SU-DHL-6 (cell line): ENCODE measurements at regions not wholly inside any gene's neighbourhood (a gene's known extent, or its start where the extent isn't known, plus 50 kb on each side); places are given as distances from the start of the nearest gene placed in this dataset.

ENCODE experiments used
- H2AFZ ChIP-seq: fragments of 200-600 bp; sonication (generic); 2 replicates; pipeline ENCODE4 v1.6.1; 2014; ENCODE audit warnings: low read depth, mild to moderate bottlenecking, moderate library complexity, mixed read lengths, antibody characterized with exemption, low read length; ENCODE audit not compliant: severe bottlenecking
- H3F3A ChIP-seq: fragments of 200-600 bp; shearing (Covaris generic); 2 replicates; pipeline ENCODE4 v1.6.0; 2016; ENCODE audit warnings: antibody characterized with exemption, mild to moderate bottlenecking; ENCODE audit not compliant: insufficient read depth
- H3K27ac ChIP-seq: fragments of 200-600 bp; sonication (generic); 2 replicates; pipeline ENCODE4 v1.5.1; 2016; ENCODE audit warnings: low read depth, mild to moderate bottlenecking, low read length, moderate library complexity, mixed read lengths
- H3K27me3 ChIP-seq: fragments of 200-600 bp; sonication (generic), shearing (Covaris generic); 2 replicates; pipeline ENCODE4 v1.6.0; 2014; ENCODE audit warnings: mild to moderate bottlenecking, low read length
- H3K36me3 ChIP-seq: fragments of 200-600 bp; sonication (generic); 2 replicates; pipeline ENCODE4 v1.6.1; 2014; ENCODE audit warnings: mild to moderate bottlenecking, low read length, mixed read lengths
- H3K4me2 ChIP-seq: fragments of 300-600, 200-600 bp; shearing (Covaris generic), sonication (generic); 2 replicates; pipeline ENCODE4 v1.6.0; 2014; ENCODE audit warnings: low read length, low read depth, mild to moderate bottlenecking; ENCODE audit not compliant: poor library complexity, severe bottlenecking
- H3K4me3 ChIP-seq: fragments of 200-600 bp; sonication (generic); 2 replicates; pipeline ENCODE4 v1.5.1; 2014; ENCODE audit warnings: antibody characterized with exemption, low read length, mild to moderate bottlenecking, mixed read lengths; ENCODE audit not compliant: insufficient read depth, poor library complexity, severe bottlenecking
- H3K79me2 ChIP-seq: fragments of 200-600 bp; sonication (generic); 2 replicates; pipeline ENCODE4 v1.6.1; 2014; ENCODE audit warnings: mild to moderate bottlenecking, low read length, moderate library complexity; ENCODE audit not compliant: insufficient read depth
- H3K9ac ChIP-seq: fragments of 200-600 bp; sonication (generic); 2 replicates; pipeline ENCODE4 v1.7.0; 2014; ENCODE audit warnings: mild to moderate bottlenecking, low read length
- H3K9me2 ChIP-seq: fragments of 200-600 bp; sonication (generic); replicated peaks from 2 replicates; pipeline ENCODE4 v1.6.1; 2014; ENCODE audit warnings: low read length; ENCODE audit not compliant: insufficient read depth
- H3K9me3 ChIP-seq: fragments of 200-600 bp; sonication (generic); 2 replicates; pipeline ENCODE4 v1.6.1; 2014; ENCODE audit warnings: low read length, mixed read lengths; ENCODE audit not compliant: insufficient read depth
- H4K20me1 ChIP-seq: fragments of 200-600 bp; sonication (generic); 2 replicates; pipeline ENCODE4 v1.6.1; 2014; ENCODE audit warnings: low read depth, mild to moderate bottlenecking, antibody characterized with exemption, low read length, moderate library complexity, mixed read lengths
- EZH2phosphoT487 ChIP-seq: fragments of 200-600 bp; sonication (generic), shearing (Covaris generic); conservative IDR thresholded peaks from 2 replicates; pipeline ENCODE4 v1.6.1; 2018; ENCODE audit warnings: mild to moderate bottlenecking, antibody characterized with exemption, low read length, moderate library complexity, mixed read lengths
- TF ChIP-seq, protein P1 (sequence below): fragments of 200-600 bp; sonication (generic); IDR thresholded peaks from one replicate; pipeline ENCODE4 v1.5.1; 2017; ENCODE audit warnings: antibody characterized with exemption, mild to moderate bottlenecking, low read length, moderate library complexity; ENCODE audit not compliant: insufficient read depth, poor library complexity, severe bottlenecking

DNA sequence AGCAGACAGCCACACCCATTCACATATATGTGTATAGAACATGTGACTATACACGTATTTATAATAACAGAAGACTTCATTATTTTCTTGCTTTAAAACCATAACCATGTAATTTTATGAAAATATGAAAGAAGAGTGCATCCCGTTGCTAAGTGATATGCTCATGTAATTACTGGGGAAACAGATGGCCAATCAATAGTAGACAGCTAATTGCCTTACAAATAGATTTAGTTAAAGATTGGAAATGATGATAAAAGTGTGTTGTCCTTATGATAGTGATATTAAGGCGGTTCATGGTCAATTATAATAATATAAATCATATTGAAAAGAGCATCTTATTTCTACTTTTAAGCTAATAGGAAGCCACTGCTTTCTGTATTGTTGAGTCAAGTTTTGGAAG, 95.9 kb downstream of the RFC3 start:
- no peaks in the 10 kb centered on the region for H3K27me3 ChIP-seq
- no peak overlapping the region for H3K4me2 ChIP-seq
- no peaks in the 10 kb centered on the region for H3K79me2 ChIP-seq
- H4K20me1 ChIP-seq, result no peaks in the 10 kb centered on the region
- H3F3A ChIP-seq, result no peaks in the 10 kb centered on the region
- no peak overlapping the region for H3K4me3 ChIP-seq
- no peak overlapping the region for H3K27ac ChIP-seq
- H3K9ac ChIP-seq, result no peak overlapping the region
- peaks cover 4% of the 10 kb centered on the region; the same call in 1 of the 2 replicates for H3K36me3 ChIP-seq
- H3K9me3 ChIP-seq, result no peaks in the 10 kb centered on the region
- H3K9me2 ChIP-seq, result no peaks in the 10 kb centered on the region
- H2AFZ ChIP-seq, result no peak overlapping the region
- TF ChIP-seq EZH2phosphoT487, result no peak
- TF ChIP-seq, protein P1, sequence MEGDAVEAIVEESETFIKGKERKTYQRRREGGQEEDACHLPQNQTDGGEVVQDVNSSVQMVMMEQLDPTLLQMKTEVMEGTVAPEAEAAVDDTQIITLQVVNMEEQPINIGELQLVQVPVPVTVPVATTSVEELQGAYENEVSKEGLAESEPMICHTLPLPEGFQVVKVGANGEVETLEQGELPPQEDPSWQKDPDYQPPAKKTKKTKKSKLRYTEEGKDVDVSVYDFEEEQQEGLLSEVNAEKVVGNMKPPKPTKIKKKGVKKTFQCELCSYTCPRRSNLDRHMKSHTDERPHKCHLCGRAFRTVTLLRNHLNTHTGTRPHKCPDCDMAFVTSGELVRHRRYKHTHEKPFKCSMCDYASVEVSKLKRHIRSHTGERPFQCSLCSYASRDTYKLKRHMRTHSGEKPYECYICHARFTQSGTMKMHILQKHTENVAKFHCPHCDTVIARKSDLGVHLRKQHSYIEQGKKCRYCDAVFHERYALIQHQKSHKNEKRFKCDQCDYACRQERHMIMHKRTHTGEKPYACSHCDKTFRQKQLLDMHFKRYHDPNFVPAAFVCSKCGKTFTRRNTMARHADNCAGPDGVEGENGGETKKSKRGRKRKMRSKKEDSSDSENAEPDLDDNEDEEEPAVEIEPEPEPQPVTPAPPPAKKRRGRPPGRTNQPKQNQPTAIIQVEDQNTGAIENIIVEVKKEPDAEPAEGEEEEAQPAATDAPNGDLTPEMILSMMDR, result no peak

- no peaks in the 10 kb centered on the region for H3F3A ChIP-seq
- H3K4me3 ChIP-seq, result no peak overlapping the region
- H4K20me1 ChIP-seq, result no peaks in the 10 kb centered on the region
- peaks cover 4% of the 10 kb centered on the region; the same call in 1 of the 2 replicates for H3K36me3 ChIP-seq
- H3K27ac ChIP-seq, result no peak overlapping the region
- no peak overlapping the region for H3K4me2 ChIP-seq
- no peaks in the 10 kb centered on the region for H3K9me2 ChIP-seq
- TF ChIP-seq EZH2phosphoT487, result no peak
- TF ChIP-seq, protein P1, result no peak
- no peaks in the 10 kb centered on the region for H3K9me3 ChIP-seq
- no peak overlapping the region for H2AFZ ChIP-seq
- no peaks in the 10 kb centered on the region for H3K27me3 ChIP-seq
- no peak overlapping the region for H3K9ac ChIP-seq
- no peaks in the 10 kb centered on the region for H3K79me2 ChIP-seq
Measured at GRCh38 chr13:33917190-33917589, 99.2 kb downstream of the RFC3 start.

DNA sequence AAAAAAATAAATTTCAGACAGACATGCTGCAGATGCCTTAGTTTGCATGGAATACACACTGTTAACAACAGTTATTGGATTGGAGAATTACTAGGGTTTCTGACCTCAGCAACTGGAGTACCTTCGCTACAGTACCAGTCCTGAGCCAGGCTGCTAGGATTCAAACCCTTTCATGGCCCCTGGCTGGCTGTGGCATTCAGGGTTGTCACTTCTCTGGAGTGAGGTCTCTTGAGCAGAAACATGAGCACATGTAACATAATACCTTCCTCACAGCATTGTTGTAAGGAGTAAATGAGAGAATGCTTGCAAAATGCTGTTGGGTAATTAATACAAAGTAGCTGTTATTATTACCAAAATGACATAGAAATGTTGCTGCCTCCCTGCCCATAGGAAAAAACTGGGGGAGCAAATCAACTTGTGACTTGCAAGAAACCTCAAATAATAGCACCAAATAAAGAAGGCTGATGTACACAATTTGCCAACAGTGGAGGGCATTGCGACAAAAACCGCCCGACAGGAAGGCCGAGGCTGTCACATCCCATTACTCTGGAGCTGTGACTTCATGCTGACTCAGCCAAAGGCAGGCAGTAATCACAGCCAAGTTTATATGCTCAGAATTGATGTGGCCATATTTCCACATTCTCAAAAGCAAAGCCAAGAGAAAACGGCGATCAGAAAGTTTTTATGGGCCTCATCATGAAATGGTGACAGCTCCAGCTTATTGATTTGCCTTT, 100.4 kb downstream of the RFC3 start:
- H3F3A ChIP-seq, result no peaks in the 10 kb centered on the region
- no peak overlapping the region for H2AFZ ChIP-seq
- H3K9me2 ChIP-seq, result no peaks in the 10 kb centered on the region
- no peaks in the 10 kb centered on the region for H3K79me2 ChIP-seq
- TF ChIP-seq EZH2phosphoT487, result no peak
- TF ChIP-seq, protein P1, result no peak
- H3K36me3 ChIP-seq, result peaks cover 4% of the 10 kb centered on the region; the same call in 1 of the 2 replicates
- no peaks in the 10 kb centered on the region for H3K27me3 ChIP-seq
- H3K27ac ChIP-seq, result no peak overlapping the region
- no peaks in the 10 kb centered on the region for H3K9me3 ChIP-seq
- no peak overlapping the region for H3K4me2 ChIP-seq
- no peak overlapping the region for H3K4me3 ChIP-seq
- no peaks in the 10 kb centered on the region for H4K20me1 ChIP-seq
- no peak overlapping the region for H3K9ac ChIP-seq
